Stimulated activated CD8-positive, alpha-beta memory T cell treated with anti-CD3 and anti-CD28 coated beads, Interleukin-7, amount 100 ng/mL, for 4 hours (primary cell): ENCODE measurements at regions not wholly inside any gene's neighbourhood (a gene's known extent, or its start where the extent isn't known, plus 50 kb on each side); places are given as distances from the start of the nearest gene placed in this dataset.

Experiments used
- DNase-seq, 2 donors: peaks; one replicate each; pipeline ENCODE4 v3.0.0-alpha.2; 2020; ENCODE audit warnings: low read depth in 2 of 2

DNA sequence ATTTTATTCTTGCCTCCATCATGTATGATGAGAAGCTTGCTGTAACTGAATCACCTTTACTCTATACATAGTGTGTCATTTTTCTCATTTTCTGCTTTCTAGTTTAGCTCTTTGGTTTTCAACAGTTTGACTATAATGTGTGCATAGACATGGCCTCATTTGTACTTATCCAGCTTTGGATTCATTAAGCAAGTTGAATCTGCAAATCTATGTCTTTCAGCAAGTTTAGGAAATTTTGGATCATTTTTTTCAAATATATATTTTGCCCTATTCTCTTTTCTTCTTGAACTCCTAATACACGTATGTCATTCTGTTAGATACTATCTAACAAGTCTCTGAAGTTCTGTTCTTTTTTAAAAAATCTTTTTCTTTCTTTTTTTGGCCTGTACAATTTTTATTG lies 57.8 kb downstream of the PRLHR start:
- no peak for DNase-seq

- DNase-seq, result no peak
Observed at GRCh38 chr10:118534136-118534535, 61.3 kb downstream of the PRLHR start.

DNA sequence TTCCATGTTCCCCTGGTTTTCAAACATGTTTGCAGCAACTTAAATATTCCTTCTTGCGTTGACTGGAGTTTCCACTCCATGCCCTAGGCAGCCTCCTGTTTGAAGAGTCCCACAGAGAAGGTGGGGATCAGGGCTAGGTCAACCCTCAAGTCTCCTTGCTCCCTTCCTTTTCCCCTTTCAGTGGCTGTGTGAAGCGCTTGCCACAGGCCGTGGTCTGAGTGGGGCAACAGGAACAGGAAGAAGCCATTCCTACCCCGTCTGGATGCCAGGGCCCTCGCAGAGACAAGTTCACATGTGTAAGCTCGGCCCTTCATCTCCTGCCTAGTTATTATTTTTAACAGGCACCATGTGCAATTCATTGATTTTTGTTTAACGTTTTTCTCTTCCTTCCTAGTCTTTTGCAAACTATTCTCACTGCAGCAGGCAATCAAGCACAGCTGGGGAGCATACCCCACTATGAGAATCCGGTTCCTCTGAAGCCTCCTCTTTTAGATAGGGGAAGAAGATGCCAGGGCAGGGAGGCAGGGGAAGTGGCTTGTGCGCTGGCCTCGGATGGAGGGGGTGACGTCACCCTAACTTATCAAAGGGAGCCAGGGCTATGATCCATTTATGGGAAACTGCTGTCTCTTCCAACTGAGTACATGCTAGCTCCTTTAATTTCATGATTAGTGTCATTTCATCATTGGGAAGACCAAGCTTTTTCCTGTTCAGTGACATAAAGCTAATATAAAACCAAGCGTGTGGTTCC lies 64.2 kb downstream of the PRLHR start:
- DNase-seq, result no peak

DNA sequence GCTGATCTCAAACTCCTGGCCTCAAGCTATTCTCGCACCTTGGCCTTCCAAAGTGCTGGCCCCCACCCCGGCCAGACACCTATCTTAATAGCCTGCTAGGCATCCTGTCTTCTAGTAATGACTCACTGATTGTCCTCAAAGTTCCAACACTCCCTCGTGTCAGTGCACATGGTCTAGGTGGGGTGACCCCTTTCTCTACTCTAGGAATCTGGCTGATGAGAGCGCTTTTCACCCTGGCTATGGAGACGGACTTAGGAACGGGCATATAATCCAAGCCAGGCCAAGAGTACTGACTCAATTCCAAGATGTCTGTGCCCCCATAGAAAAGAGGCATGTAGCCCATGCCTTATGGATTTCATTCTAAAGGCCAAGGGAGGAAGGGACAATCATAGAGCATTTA lies 67.0 kb downstream of the PRLHR start:
- no peak for DNase-seq

- DNase-seq, result no peak
Observed at GRCh38 chr10:118523775-118524174, 71.7 kb downstream of the PRLHR start.

DNA sequence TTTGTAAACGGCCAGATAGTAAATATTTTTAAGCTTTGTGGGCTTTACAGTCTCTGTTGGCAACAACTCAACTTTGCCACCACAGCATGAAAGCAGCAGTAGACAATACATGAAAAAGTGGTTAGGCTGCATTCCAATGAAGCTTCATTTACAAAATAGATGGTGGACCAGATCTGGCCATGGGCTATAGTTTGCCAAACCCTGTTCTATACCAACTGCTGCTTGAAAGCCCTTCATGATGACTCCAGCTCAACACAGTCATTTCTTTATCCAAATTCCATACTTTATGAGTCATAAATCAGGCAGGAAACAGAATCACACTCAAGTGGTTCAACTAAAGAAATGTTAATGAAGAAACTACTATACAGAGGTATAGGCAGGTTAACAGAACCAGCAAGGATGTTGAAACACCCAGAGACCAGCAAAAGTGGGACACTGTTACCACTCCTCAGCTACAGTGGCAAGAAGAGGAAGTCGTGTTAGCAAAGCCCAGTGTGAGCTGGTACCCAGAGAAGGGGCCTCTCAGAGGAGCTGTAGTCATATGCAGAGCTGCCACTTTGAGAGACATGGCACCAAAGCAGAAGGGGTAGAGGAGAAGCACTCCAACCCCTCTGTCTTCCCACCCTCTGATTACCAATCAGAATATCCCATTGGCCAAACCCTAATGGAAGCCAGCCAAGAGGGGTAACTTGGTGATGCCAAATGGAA lies 72.5 kb downstream of the PRLHR start:
- DNase-seq, result no peak

GRCh38 chr10:118521415-118522117 lies 73.9 kb downstream of the PRLHR start:
- DNase-seq, result no peak

DNA sequence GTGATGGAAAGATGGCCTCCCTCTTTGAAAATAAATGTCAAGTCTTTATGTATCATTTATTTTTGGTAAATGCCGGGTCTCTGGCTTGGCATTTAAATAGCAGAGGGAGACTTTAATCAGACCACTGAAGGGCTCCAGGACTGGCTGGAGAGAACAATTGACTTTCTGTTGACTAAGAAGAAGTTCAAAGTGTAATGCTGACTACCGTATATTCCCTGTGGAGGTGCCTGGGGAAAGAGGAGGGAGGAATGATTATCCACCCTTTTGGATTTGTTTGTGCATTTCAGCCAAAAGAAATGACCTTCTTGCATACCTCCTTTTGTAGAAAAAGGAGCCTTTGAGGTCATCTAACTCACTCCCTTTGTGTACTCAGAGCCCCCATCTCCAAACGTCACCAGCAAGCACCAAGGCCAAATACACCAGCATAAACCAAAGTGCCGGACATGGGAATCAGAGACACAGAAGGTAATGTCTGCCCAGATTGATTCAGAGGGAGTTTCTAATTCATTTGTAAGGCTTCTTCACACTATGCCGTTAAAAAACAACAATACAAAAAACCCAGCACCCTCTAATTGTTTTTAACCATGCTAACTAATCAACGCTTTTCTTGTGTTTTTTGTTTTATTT lies 75.2 kb downstream of the PRLHR start:
- DNase-seq, result no peak

GRCh38 chr10:118518095-118518494 lies 77.4 kb downstream of the PRLHR start:
- DNase-seq, result no peak

- DNase-seq, result no peak
Observed at GRCh38 chr10:118516716-118517115, 78.7 kb downstream of the PRLHR start.

DNA sequence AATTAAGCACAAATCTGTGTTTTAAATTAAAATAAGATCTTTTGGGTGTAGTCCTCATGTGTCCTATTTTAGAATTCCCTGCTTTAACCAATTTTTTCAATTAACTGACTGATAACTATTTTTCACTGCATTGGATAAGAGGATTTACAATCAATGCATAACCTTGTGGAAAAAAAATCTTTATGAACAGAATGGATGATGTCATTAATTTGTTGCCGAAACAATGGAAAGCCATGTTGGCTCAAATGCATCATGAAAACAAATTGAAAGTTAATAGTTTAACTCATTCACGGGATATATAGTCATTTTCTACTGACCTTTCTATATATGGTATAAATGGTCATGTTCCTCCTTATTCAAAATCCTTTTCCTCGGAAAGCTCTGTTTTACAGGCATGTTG lies 82.3 kb downstream of the PRLHR start:
- DNase-seq, result no peak

- no peak for DNase-seq
Observed at GRCh38 chr10:118511711-118512110, 83.7 kb downstream of the PRLHR start.

GRCh38 chr10:118508863-118509262 lies 86.6 kb downstream of the PRLHR start:
- no peak for DNase-seq

DNA sequence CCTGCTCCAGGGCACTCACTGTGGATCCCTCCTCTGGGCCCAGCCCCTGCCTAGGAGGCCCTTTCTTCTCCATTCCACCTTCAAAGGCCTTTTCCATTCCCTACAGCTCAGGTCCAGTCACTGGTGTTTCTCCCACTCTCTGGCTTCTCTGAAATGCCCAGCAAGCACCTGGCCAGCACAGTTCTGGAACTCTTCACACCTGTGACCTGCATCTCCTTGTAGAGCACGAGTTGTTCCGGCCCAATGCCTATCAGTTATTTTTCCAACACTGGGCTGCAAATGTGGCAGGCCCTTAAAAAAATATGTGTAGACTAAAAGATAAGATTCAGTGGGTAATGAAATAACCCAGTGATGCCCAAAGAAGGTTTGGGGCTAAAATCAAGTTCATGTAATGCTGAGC lies 87.1 kb downstream of the PRLHR start:
- DNase-seq, result no peak

- no peak for DNase-seq
Observed at GRCh38 chr10:118506671-118507590, 88.5 kb downstream of the PRLHR start.

DNA sequence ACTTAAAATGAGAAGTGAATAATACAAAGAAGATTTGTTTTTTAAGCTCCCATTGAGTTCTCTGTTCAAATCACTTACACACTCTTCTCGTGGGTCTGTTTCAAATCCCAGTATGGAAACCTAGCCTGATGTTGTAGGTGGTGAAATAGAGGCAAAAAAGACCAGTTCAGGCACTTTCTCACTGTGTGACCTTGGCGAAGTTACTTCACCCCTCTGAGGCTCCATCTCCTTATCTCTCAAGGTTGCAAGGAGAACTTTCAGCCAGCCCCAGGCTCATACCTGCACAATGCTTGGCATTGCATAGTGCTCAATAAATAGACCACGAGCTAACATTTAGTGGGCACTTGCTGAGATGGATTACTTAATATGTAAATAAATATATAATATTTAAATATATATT lies 90.1 kb downstream of the PRLHR start:
- no peak for DNase-seq

- DNase-seq, result no peak
Observed at GRCh38 chr10:118504467-118505205, 90.8 kb downstream of the PRLHR start.

- DNase-seq, result no peak
Observed at GRCh38 chr10:118504044-118504443, 91.4 kb downstream of the PRLHR start.

GRCh38 chr10:118503192-118503591 lies 92.3 kb downstream of the PRLHR start:
- DNase-seq, result no peak

DNA sequence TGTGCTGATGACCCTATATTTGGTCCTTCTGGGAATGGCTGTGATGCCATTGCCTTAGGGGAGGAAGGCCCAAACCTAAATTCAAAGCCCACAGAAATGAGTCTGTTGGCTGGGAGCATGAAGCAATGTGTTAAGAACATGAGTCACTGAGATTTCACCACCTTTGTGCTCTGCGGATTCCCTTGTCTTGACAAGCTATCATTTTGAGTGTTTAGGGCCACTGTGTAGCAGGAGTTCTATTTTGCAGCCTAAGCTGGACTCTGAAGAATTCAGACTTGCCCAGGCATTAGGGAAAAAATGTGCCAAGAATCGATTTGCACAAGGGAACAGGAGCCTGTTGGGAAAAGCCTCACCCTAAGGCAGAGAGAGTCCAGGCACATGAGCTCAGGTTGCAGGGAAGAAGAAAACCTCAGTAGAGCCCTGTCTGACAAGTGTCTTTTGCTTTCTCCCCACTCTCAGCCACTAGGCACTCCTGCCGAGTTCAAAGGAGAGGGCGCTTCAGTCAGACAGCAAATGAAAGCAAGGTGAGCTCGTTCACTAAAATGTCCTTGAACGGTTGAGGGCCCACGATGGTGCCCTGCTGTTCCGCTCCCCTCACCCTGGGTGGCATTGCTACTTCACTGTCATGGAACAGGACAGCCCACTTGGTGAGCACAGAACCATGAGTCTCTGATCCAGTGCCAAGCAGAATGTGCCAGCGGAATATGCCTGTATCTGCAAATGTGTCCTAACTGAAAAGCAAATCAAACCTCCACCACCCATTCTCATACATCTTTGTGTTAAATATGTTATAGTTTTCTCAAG lies 93.6 kb downstream of the PRLHR start:
- no peak for DNase-seq
